ENCODE measurements at regions not wholly inside any gene's neighbourhood (a gene's known extent, or its start where the extent isn't known, plus 50 kb on each side); places are given as distances from the start of the nearest gene placed in this dataset.

DNA sequence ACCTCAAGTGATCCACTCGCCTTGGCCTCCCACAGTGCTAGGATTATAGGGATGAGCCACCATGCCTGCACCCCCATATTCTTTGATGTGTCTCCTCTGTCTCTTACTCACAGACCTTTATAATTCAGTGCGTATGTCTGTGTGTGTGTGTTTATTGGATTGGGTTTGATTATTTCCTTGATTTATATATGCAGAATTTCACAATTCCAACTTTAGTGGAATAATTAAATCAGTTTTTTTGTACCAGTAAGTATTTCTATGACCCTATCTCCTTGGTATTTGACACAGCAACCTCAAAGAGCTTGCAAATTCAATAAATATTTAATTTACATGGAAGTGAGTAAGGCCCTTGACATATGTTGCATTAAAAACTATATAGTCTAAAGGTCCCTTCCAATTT is 333.9 kb upstream of the ADAMTS5 start:
- dilution Hi-C loops (cut with MboI; ENCODE audit: extremely low pct_ligation_motif_present, low sequenced_read_pairs), result no loop called here
- Histone ChIP-seq H3K4me3 (replicated peaks in 1 of 3; ENCODE audit: insufficient read depth in 1 of 3, low read depth in 1 of 3, low read length in 3 of 3) (no peak overlapping the region), H3K27ac (ENCODE audit: insufficient read depth, low read depth, low read length) (no peak overlapping the region), H3K27me3 (ENCODE audit: control insufficient read depth in 2 of 2, insufficient read depth in 2 of 2, low read length in 2 of 2) (no peaks in the 10 kb centered on the region), H2AFZ (ENCODE audit: low read depth, low read length) (no peak overlapping the region), H3K9me3 (replicated peaks; ENCODE audit: control insufficient read depth, insufficient read depth, low read length) (no peaks in the 10 kb centered on the region), H3K9ac (replicated peaks; ENCODE audit: extremely low read depth, insufficient read depth, low read length) (no peak overlapping the region), H3K79me2 (ENCODE audit: control insufficient read depth, insufficient read depth, low read length) (no peaks in the 10 kb centered on the region), H3K36me3 (ENCODE audit: control insufficient read depth in 2 of 2, extremely low read depth in 1 of 2, insufficient read depth in 2 of 2, low read length in 2 of 2) (no peaks in the 10 kb centered on the region), H4K20me1 (replicated peaks; ENCODE audit: control insufficient read depth, extremely low read depth, insufficient read depth, low read length) (no peaks in the 10 kb centered on the region), H3K4me1 (ENCODE audit: control insufficient read depth, extremely low read depth, insufficient read depth, low read length) (no peaks in the 10 kb centered on the region), H3K4me2 (ENCODE audit: insufficient read depth, low read length) (no peak overlapping the region), H3K9me1 (replicated peaks; ENCODE audit: control insufficient read depth, extremely low read depth, insufficient read depth, low read length) (no peaks in the 10 kb centered on the region)
- TF ChIP-seq MYC (IDR thresholded peaks at IDR 0.05; ENCODE audit: low read depth, low read length), result no peak
- no peak for TF ChIP-seq MAX (IDR thresholded peaks at IDR 0.05; ENCODE audit: insufficient read depth, insufficient read length)
- TF ChIP-seq JUN (IDR thresholded peaks at IDR 0.05; ENCODE audit: borderline replicate concordance, insufficient read depth, insufficient read length, low read depth), result no peak
- no peak for TF ChIP-seq POLR2A (IDR thresholded peaks at IDR 0.05; ENCODE audit: low read depth, low read length)
- no peak for TF ChIP-seq GATA2 (IDR thresholded peaks at IDR 0.05; ENCODE audit: insufficient read depth, insufficient read length, low read depth, low read length)
- TF ChIP-seq, protein P1, sequence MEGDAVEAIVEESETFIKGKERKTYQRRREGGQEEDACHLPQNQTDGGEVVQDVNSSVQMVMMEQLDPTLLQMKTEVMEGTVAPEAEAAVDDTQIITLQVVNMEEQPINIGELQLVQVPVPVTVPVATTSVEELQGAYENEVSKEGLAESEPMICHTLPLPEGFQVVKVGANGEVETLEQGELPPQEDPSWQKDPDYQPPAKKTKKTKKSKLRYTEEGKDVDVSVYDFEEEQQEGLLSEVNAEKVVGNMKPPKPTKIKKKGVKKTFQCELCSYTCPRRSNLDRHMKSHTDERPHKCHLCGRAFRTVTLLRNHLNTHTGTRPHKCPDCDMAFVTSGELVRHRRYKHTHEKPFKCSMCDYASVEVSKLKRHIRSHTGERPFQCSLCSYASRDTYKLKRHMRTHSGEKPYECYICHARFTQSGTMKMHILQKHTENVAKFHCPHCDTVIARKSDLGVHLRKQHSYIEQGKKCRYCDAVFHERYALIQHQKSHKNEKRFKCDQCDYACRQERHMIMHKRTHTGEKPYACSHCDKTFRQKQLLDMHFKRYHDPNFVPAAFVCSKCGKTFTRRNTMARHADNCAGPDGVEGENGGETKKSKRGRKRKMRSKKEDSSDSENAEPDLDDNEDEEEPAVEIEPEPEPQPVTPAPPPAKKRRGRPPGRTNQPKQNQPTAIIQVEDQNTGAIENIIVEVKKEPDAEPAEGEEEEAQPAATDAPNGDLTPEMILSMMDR (IDR thresholded peaks at IDR 0.05; ENCODE audit: extremely low read depth in 1 of 2, insufficient read depth in 1 of 2, low read depth in 1 of 2, low read length in 2 of 2), result no peak
- no peak for TF ChIP-seq POLR2AphosphoS5 (IDR thresholded peaks at IDR 0.05; ENCODE audit: insufficient read depth, low read depth, low read length)
- no peak for TF ChIP-seq EZH2 (IDR thresholded peaks at IDR 0.05; ENCODE audit: borderline replicate concordance, low read depth, low read length, severe bottlenecking)
- no peak for TF ChIP-seq FOS (IDR thresholded peaks at IDR 0.05; ENCODE audit: borderline replicate concordance, insufficient read depth, low read length)
- ChIA-PET POLR2A (no interaction called here), CTCF (no interaction called here)
- intact Hi-C loops (cut with micrococcal nuclease), result no loop called here
- DNase-seq (ENCODE audit: low read depth, low spot score) (no peak), FAIRE-seq (no peak)
- no TSS peak for BruUV-seq (replicated peaks)
